HUDEP-2 (cell line): ENCODE measurements at regions not wholly inside any gene's neighbourhood (a gene's known extent, or its start where the extent isn't known, plus 50 kb on each side); places are given as distances from the start of the nearest gene placed in this dataset.

Experiments
- DNase-seq, 76 experiments: peaks; one replicate each; lab custom pipeline; 2025; ENCODE audit not compliant: unreplicated experiment in 76 of 76; lab: John Stamatoyannopoulos, UW

GRCh38 chr2:831622-832021, 119.0 kb upstream of the SNTG2 start:
- no peak for DNase-seq

GRCh38 chr2:831225-831536, 119.5 kb upstream of the SNTG2 start:
- DNase-seq = no peak

GRCh38 chr2:830419-831224, 120.0 kb upstream of the SNTG2 start:
- no peak for DNase-seq

- DNase-seq = no peak
Measured at GRCh38 chr2:829047-829446, 121.6 kb upstream of the SNTG2 start.

GRCh38 chr2:824954-825353, 125.7 kb upstream of the SNTG2 start:
- no peak for DNase-seq

GRCh38 chr2:824524-824923, 126.1 kb upstream of the SNTG2 start:
- no peak for DNase-seq

GRCh38 chr2:821546-821945, 129.1 kb upstream of the SNTG2 start:
- no peak for DNase-seq

- no peak for DNase-seq
Measured at GRCh38 chr2:819601-820000, 131.0 kb upstream of the SNTG2 start.

- DNase-seq = no peak
Measured at GRCh38 chr2:819121-819520, 131.5 kb upstream of the SNTG2 start.

GRCh38 chr2:817336-818015, 133.2 kb upstream of the SNTG2 start:
- no peak for DNase-seq

- DNase-seq = no peak
Measured at GRCh38 chr2:816278-816677, 134.4 kb upstream of the SNTG2 start.

- DNase-seq = peak in 7 of 76 experiments; percentile 1 to 16 (median 5)
Measured at GRCh38 chr2:810397-810796, 133.2 kb upstream of the TMEM18 start.

GRCh38 chr2:807300-807699, 130.1 kb upstream of the TMEM18 start:
- DNase-seq = peak in 11 of 76 experiments; percentile 1 to 32 (median 9)

GRCh38 chr2:805664-806063, 128.5 kb upstream of the TMEM18 start:
- DNase-seq = no peak

- DNase-seq = no peak
Measured at GRCh38 chr2:797993-798392, 120.8 kb upstream of the TMEM18 start.

GRCh38 chr2:797556-797955, 120.3 kb upstream of the TMEM18 start:
- DNase-seq = no peak

GRCh38 chr2:796141-796985, 119.2 kb upstream of the TMEM18 start:
- DNase-seq = no peak

GRCh38 chr2:795531-796041, 118.4 kb upstream of the TMEM18 start:
- no peak for DNase-seq

GRCh38 chr2:794554-795241, 117.5 kb upstream of the TMEM18 start:
- DNase-seq = no peak

GRCh38 chr2:793236-793635, 116.0 kb upstream of the TMEM18 start:
- DNase-seq = no peak

GRCh38 chr2:792687-793086, 115.5 kb upstream of the TMEM18 start:
- no peak for DNase-seq
